Uterus (tissue), 3 donors: ENCODE measurements at regions not wholly inside any gene's neighbourhood (a gene's known extent, or its start where the extent isn't known, plus 50 kb on each side); places are given as distances from the start of the nearest gene placed in this dataset.

Experiments
- DNase-seq, 2 donors: peaks; one replicate each; pipeline ENCODE4 v3.0.0-alpha.2; 2019 to 2020
- H3K27ac ChIP-seq, 2 donors: fragments of 200-600 bp; sonication (generic); 1 replicate in 1 of 2; 2 replicates in 1 of 2; pipeline ENCODE4 v1.5.1; 2016 to 2018
- H3K27me3 ChIP-seq, 2 donors: fragments of 200-600 bp; sonication (generic); one replicate each; pipeline ENCODE4 v1.5.1; 2018 to 2019; ENCODE audit warnings: control low read depth in 1 of 2
- H3K36me3 ChIP-seq, 2 donors: fragments of 200-600 bp; sonication (generic); one replicate each; pipeline ENCODE4 v1.5.1; 2019; ENCODE audit warnings: control low read depth in 1 of 2
- H3K4me1 ChIP-seq, 2 donors: fragments of 200-600 bp; sonication (generic); one replicate each; pipeline ENCODE4 v1.5.1; 2018 to 2019; ENCODE audit warnings: control low read depth in 1 of 2
- H3K4me3 ChIP-seq, 2 donors: fragments of 200-600 bp; sonication (generic); 1 replicate in 1 of 2; 2 replicates in 1 of 2; pipeline ENCODE4 v1.5.1; 2018 to 2019; ENCODE audit warnings: mild to moderate bottlenecking in 1 of 2
- H3K9me3 ChIP-seq, 2 donors: fragments of 200-600 bp; sonication (generic); one replicate each; pipeline ENCODE4 v1.5.1; 2019; ENCODE audit warnings: control low read depth in 1 of 2
- CTCF ChIP-seq, 4 experiments: fragments of 200-600 bp in 2 of 4; fragments of 450-650 bp in 2 of 4; sonication (generic) in 2 of 4; IDR thresholded peaks; one replicate each; pipeline ENCODE4 v1.5.1; 2016 to 2019; ENCODE audit warnings: antibody characterized with exemption in 4 of 4, mild to moderate bottlenecking in 2 of 4, moderate library complexity in 1 of 4
- POLR2A ChIP-seq, 2 donors: fragments of 450-650 bp; IDR thresholded peaks; one replicate each; pipeline ENCODE4 v1.6.1; 2016; ENCODE audit warnings: antibody characterized with exemption in 2 of 2, mild to moderate bottlenecking in 1 of 2, moderate library complexity in 1 of 2
- intact Hi-C: fragments of 100-400 bp; cut with DNase I; formaldehyde crosslinking; loops from one replicate; pipeline ENCODE4 v1.15.1; 2023; ENCODE audit warnings: low total_unique reads
- donor health status: DM: yes; HTN: yes; CAD: no.

GRCh38 chr1:37410105-37410504, 64.3 kb upstream of the ZC3H12A start:
- H3K4me1 ChIP-seq, result no peaks in the 10 kb centered on the region
- TF ChIP-seq CTCF (IDR thresholded peaks at IDR 0.05) (no peak), POLR2A (IDR thresholded peaks at IDR 0.05) (no peak)
- DNase-seq, result no peak
- H3K27me3 ChIP-seq, result no peaks in the 10 kb centered on the region
- no peak overlapping the region for H3K4me3 ChIP-seq
- intact Hi-C loops, result no loop called here
- H3K9me3 ChIP-seq, result no peaks in the 10 kb centered on the region
- no peaks in the 10 kb centered on the region for H3K36me3 ChIP-seq
- no peak overlapping the region for H3K27ac ChIP-seq

GRCh38 chr1:37410815-37411214, 63.6 kb upstream of the ZC3H12A start:
- Histone ChIP-seq H3K27ac (no peak overlapping the region), H3K4me1 (no peaks in the 10 kb centered on the region), H3K9me3 (no peaks in the 10 kb centered on the region), H3K36me3 (no peaks in the 10 kb centered on the region), H3K27me3 (no peaks in the 10 kb centered on the region), H3K4me3 (no peak overlapping the region)
- intact Hi-C loops, result no loop called here
- no peak for TF ChIP-seq CTCF (IDR thresholded peaks at IDR 0.05)
- no peak for TF ChIP-seq POLR2A (IDR thresholded peaks at IDR 0.05)
- DNase-seq, result no peak

GRCh38 chr1:37415611-37416244, 58.7 kb upstream of the ZC3H12A start:
- Histone ChIP-seq H3K36me3 (no peaks in the 10 kb centered on the region), H3K4me1 (no peaks in the 10 kb centered on the region), H3K27ac (no peak overlapping the region), H3K4me3 (no peak overlapping the region), H3K9me3 (no peaks in the 10 kb centered on the region), H3K27me3 (no peaks in the 10 kb centered on the region)
- intact Hi-C loops, result no loop called here
- TF ChIP-seq POLR2A (IDR thresholded peaks at IDR 0.05) (no peak), CTCF (IDR thresholded peaks at IDR 0.05) (no peak)
- no peak for DNase-seq

- TF ChIP-seq POLR2A (IDR thresholded peaks at IDR 0.05) (no peak), CTCF (IDR thresholded peaks at IDR 0.05) (no peak)
- H3K36me3 ChIP-seq, result no peaks in the 10 kb centered on the region
- no peaks in the 10 kb centered on the region for H3K4me1 ChIP-seq
- intact Hi-C loops, result no loop called here
- H3K27ac ChIP-seq, result no peak overlapping the region
- H3K27me3 ChIP-seq, result no peaks in the 10 kb centered on the region
- no peaks in the 10 kb centered on the region for H3K9me3 ChIP-seq
- H3K4me3 ChIP-seq, result no peak overlapping the region
- DNase-seq, result no peak
Measured at GRCh38 chr1:37420456-37420855, 53.9 kb upstream of the ZC3H12A start.

- no peak for TF ChIP-seq CTCF (IDR thresholded peaks at IDR 0.05)
- TF ChIP-seq POLR2A (IDR thresholded peaks at IDR 0.05), result no peak
- no peaks in the 10 kb centered on the region for H3K4me1 ChIP-seq
- intact Hi-C loops, result no loop called here
- no peaks in the 10 kb centered on the region for H3K9me3 ChIP-seq
- no peaks in the 10 kb centered on the region for H3K36me3 ChIP-seq
- no peak for DNase-seq
- no peaks in the 10 kb centered on the region for H3K27me3 ChIP-seq
- no peak overlapping the region for H3K4me3 ChIP-seq
- no peak overlapping the region for H3K27ac ChIP-seq
Measured at GRCh38 chr1:37423810-37424209, 50.6 kb upstream of the ZC3H12A start.
